8988T (cell line): ENCODE measurements at regions not wholly inside any gene's neighbourhood (a gene's known extent, or its start where the extent isn't known, plus 50 kb on each side); places are given as distances from the start of the nearest gene placed in this dataset.

Experiments used
- DNase-seq: peaks from one replicate; pipeline ENCODE4 v3.0.0; 2011

DNA sequence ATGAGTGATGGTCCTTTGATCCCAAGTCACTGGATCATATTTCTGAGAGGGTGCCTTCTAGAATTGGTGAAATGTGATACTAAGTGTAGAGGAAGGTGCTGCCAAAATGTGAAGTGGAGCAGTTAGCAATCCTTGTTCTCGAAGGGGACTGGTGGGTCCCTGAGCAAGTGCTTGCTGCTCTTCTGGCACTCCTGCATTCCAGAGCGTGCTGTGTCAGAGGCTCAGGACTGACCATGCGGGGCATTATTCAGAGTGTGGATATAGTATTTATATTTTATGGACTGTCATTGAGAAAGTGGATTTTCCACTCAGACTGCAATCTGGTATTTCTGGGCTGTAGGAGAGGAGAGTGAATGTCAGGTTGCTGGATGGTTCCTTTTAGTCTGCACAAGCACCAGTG, 152.6 kb upstream of the KL start:
- no peak for DNase-seq

GRCh38 chr13:32866921-32867320, 149.3 kb upstream of the KL start:
- DNase-seq = no peak

DNA sequence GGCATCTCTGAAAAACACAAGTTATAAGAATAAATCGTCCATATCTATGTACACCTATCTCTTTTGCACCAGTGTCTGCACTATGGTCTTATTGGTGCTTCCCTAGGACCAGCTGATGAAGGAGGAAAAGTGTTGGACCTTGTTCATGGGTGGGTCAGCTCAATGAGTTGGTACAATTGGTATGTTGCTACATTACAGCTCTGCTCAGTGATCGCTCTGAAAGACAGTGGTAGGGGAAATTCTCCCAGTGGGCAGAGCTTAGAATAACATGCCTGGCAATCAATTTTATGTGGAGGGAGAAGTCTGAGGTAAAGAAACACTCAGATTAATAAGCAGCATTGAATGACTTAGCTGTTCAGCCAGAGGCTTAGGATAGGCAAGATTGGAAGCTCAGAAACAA, 138.7 kb upstream of the KL start:
- no peak for DNase-seq

DNA sequence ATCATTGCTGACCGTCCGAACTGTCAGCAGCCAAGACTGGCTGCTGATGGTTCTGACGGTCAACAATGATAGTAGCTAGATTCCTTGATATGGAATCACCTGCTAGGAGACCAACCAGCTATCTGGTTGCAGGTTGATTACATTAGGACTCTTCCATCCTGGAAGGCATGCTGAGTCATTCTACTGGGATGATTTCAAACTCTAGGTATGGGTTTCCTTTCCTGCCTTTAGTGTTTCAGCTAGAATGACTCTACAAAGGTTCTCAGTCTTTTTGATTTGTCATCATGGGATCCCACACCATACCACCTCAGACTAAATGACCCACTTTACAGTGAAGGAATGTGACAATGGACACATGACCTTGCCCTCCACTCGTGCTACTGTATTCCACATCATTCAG, 138.1 kb upstream of the KL start:
- DNase-seq = peak; percentile 24

- DNase-seq = no peak
Observed at GRCh38 chr13:32880636-32881035, 135.6 kb upstream of the KL start.

DNA sequence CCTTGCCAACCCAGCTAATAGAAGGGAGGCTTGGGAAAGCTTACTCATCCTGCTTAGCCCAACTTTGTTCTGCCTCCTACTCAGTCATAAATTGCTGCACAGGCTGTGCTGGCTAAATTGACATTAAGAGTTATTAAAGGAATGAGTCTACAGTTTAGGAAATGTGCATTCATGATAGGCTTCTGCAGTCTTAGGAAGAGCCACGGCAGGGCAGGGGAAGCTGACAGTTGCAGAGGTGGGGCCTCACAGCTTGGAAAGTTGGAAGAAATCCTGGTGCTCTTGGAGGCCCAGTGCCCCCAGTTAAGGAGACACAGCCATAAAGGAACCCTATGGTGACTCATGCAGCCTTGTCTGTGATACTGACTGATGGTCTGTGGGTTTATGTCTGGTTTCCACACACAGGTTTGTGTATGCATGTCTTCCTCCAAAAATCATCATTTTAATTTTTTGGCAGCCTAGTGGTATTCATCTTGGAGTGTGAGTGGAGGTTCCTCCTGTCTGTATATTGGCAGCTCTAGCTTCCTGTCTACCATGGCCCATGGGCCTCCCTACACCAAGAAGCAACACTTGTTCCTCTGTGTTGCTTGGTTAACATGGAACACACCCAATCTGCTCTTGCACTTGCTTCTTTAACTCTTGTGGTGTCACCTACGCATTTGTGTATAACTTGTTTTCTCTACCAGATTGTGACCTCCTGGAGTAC, 135.0 kb upstream of the KL start:
- no peak for DNase-seq

- no peak for DNase-seq
Observed at GRCh38 chr13:32881777-32882145, 134.5 kb upstream of the KL start.

- DNase-seq = no peak
Observed at GRCh38 chr13:32882691-32883090, 133.5 kb upstream of the KL start.

DNA sequence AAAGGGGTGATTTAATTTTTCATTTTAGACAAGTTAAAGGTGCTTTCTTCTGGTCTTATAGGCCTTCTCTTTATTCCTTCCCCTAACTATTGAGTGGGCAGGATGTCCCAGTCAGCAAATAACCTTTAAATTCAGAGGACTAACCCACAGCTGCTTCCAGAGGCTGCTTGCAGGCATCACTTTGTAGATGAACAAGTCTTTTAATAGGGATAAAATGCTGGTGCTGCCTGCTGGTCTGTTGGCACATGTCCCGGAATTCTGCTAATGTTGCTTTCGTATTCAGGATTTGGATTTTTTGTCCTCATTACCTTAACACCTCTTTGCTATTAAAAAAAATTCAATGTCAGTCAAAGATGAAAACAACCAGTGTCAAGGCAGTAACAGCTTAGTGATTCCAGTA, 132.7 kb upstream of the KL start:
- DNase-seq = no peak

GRCh38 chr13:32887617-32888016, 128.6 kb upstream of the KL start:
- no peak for DNase-seq

DNA sequence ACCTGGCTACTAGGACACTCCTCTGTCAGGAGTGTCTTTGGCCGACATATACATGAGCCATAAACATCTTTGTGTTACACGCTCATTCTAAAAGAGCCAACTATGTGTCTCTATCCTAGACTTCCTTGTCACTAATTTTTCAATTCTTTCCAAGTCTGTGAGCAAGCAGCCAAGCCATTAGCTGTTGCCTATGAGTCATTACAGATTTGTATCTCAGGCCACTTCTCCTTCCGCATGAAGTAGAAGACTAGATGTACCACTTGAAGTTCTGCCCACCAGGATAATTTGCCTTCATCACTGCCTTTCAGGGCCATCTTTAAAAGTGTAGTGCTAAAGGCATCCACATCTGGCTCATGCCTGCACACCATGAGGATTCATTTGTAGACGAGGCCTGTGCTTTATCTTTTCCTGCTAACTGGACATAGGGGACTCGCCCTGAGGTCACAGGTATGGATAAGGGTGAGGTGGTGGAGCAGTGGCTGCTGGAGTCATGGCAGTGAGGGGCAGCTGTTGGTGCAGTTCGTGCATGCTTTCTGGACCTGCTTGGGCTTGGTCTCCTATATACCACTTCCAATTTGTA, 126.1 kb upstream of the KL start:
- no peak for DNase-seq

DNA sequence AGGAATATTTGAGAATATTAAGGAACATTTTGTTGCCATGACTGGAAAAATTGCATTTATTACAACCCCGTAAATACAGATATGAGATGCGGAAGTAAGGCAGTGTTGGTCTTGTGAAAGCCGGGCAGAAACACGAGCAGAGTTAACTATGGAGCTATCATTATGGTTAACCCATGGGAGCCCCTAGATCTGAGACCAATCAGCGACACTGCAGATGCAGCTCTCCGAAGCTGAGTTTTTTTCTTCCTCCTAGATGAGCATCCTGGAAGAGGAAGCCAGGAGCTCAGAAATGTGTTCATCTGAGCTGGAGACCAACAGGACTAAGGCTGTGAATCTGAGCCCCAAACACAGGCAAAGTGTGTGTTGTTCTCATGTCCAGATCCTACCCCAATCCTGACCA, 123.0 kb upstream of the KL start:
- no peak for DNase-seq

DNA sequence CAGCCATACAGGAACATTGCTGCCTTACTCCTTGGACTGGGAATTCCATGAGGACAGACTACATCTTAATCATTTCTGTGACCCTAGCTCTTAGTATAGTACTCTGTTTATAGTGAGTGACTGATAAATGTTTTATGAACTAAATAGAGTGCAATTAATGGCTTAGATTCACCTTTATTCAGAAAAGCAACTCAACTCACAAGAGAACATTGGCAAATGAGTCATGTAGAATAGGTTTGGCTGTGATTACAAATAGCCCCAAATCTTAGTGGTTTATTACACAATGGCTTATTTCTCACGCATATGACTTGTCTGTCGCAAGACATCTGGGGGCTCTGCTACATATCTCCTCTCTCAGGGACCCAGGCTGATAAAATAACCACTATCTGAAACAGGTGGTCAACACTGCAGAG, 121.6 kb upstream of the KL start:
- DNase-seq = no peak

DNA sequence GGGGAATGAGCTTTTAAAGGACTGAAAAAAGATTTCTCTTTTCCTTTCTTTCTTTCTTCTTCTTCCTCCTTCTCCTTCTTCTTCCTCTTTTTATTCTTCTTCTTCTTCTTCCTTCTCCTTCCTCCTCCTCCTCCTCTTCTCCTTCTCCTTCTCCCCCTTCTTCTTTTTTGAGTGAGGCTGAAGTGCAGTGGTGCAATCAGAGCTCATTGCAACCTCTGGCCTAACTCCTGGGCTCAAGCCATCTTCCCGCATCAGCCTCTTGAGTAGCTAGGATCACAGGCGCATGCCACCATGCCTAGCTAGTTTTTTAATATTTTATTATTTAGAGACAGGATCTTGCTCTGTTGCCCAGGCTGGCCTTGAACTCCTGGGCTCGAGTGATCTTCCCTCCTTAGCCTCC, 120.9 kb upstream of the KL start:
- no peak for DNase-seq

- no peak for DNase-seq
Observed at GRCh38 chr13:32897296-32897695, 118.9 kb upstream of the KL start.

- no peak for DNase-seq
Observed at GRCh38 chr13:32902029-32902780, 114.0 kb upstream of the KL start.

DNA sequence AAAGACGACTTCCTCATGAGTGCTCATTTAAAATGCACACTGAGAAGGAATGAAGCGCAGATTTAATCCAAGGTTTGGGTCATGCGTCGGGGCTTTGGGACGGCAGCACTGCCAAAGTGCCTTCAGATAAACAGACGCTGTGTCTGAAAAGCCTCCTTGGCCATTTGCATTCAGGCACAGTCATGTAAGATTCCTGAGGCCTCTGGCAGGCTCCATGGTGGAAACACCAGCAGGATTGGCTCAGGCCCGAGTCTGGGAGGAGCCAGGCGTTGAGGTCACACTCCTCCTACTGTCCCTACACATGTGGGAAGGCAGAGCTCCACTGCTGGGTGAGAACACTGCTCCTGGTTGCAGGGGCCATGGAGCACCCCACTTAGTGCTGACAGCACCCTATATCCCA, 113.3 kb upstream of the KL start:
- no peak for DNase-seq

GRCh38 chr13:32903720-32904119, 112.5 kb upstream of the KL start:
- no peak for DNase-seq

DNA sequence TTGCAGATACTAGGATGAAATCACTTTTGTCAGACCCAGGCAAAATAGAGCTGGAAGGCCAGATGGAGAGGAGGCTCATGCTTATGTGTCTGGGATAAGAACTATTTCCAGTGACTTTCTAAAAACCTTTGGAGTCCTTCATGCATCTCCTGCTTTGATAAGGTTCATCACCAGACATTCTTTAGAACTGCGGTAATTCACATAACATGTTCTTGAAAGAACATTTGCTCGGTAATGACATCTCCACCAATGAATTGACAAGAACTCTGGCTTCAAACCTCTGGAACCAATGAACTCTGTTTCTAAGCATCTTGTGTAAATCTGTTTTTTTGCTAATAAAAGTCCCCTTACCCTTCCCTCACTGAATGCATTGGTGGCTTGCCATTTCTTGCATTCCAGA, 112.0 kb upstream of the KL start:
- no peak for DNase-seq

GRCh38 chr13:32905063-32905863, 111.0 kb upstream of the KL start:
- no peak for DNase-seq

GRCh38 chr13:32905864-32906180, 110.4 kb upstream of the KL start:
- no peak for DNase-seq

GRCh38 chr13:32907211-32907610, 109.0 kb upstream of the KL start:
- DNase-seq = no peak

DNA sequence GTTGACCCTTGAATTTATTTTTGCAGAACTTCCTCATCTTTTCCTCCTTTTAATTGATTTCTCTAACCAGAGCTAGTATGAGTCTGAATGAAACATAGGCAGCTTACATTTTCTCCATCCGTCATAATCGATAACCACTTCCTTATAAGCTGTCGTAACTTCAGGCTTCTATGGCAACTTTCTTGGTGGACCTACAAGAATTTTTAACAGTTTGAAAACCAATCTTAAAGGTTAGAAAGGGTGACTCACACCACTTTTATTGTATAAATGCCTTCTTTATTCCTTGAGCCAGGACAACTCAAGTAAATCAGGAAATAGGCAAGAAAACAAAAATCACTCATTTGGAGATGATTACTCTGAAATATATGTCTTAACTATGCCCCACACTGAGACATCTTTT, 105.7 kb upstream of the KL start:
- no peak for DNase-seq

DNA sequence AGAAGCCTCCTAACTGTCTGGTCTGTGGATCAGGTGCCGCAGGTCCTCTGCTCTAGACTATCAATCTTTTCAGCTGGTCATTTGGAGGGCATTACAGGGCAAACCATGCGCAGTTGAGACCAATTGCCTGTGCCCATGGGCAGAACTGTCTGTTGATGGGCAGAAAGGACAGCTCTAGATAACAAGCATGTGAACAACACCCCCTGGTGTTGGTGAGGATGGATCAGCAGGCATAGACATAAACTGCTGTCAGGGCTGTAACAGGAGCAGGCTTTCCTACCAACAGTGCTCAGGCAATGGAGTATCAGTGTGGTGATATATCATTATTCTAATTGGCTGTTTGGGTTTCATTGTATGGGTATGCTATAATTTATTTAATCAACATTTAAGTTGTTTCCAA, 104.7 kb upstream of the KL start:
- peak; percentile 53 for DNase-seq
